ENCODE measurements at regions not wholly inside any gene's neighbourhood (a gene's known extent, or its start where the extent isn't known, plus 50 kb on each side); places are given as distances from the start of the nearest gene placed in this dataset.

- no peak for TF ChIP-seq CTCF (IDR thresholded peaks at IDR 0.05)
- no peak for TF ChIP-seq POLR2A (IDR thresholded peaks at IDR 0.05)
- no peak for TF ChIP-seq POLR2AphosphoS5 (IDR thresholded peaks at IDR 0.05; ENCODE audit: insufficient read depth in 1 of 2, low read depth in 1 of 2)
Observed at GRCh38 chr2:104786204-104786603, 67.7 kb upstream of the POU3F3 start.
